Right lobe of liver (tissue), 4 donors: ENCODE measurements at regions not wholly inside any gene's neighbourhood (a gene's known extent, or its start where the extent isn't known, plus 50 kb on each side); places are given as distances from the start of the nearest gene placed in this dataset.

Experiments
- CTCF ChIP-seq, 4 donors: fragments of 200-600 bp in 3 of 4; fragments of 450-650 bp in 1 of 4; IDR thresholded peaks; one replicate each; pipeline versions ENCODE4 v1.5.1 to v1.8.0; 2016 to 2022; ENCODE audit warnings: antibody characterized with exemption in 4 of 4, mild to moderate bottlenecking in 2 of 4
- POLR2A ChIP-seq: fragments of 450-650 bp; IDR thresholded peaks from one replicate; pipeline ENCODE4 v1.6.1; 2017; ENCODE audit warnings: antibody characterized with exemption, mild to moderate bottlenecking
- donor health status: DM: no; HTN: no; CAD: no.
- donor health status: DM: no; HTN: no; CAD: no.
- donor health status: DM: no; HTN: yes; CAD: no.

GRCh38 chr3:67781871-67782270 lies 127.5 kb upstream of the SUCLG2 start:
- TF ChIP-seq POLR2A (no peak), CTCF (IDR thresholded peaks at IDR 0.05) (no peak)
